AG04450 (cell line): ENCODE measurements at regions not wholly inside any gene's neighbourhood (a gene's known extent, or its start where the extent isn't known, plus 50 kb on each side); places are given as distances from the start of the nearest gene placed in this dataset.

Source experiments
- CTCF ChIA-PET: fragments of 300-600, 350-600 bp; formaldehyde crosslinking; extraction: SDS; loops from one replicate; lab custom pipeline; 2022; ENCODE audit warnings: antibody characterized with exemption, inconsistent platforms; lab: Charles Lee
- POLR2A ChIA-PET: fragments of 350-600 bp; formaldehyde crosslinking; extraction: SDS; loops from one replicate; lab custom pipeline; 2021; ENCODE audit warnings: antibody characterized with exemption, inconsistent platforms; lab: Yijun Ruan, JAX
- DNase-seq: peaks from one replicate; pipeline ENCODE4 v3.0.0-alpha.2; 2011; ENCODE audit warnings: low read depth, low spot score
- H3K27ac ChIP-seq: one replicate; pipeline ENCODE4 v1.5.1; 2012; ENCODE audit warnings: low read depth, low read length, control low read depth
- H3K27me3 ChIP-seq: one replicate; pipeline ENCODE4 v1.6.0; 2012; ENCODE audit warnings: low read length; ENCODE audit not compliant: control insufficient read depth, insufficient read depth
- H3K4me3 ChIP-seq: 2 replicates; pipeline ENCODE4 v1.5.1; 2011; ENCODE audit warnings: mild to moderate bottlenecking, low read depth, low read length, control low read depth
- H3K9me3 ChIP-seq: 2 replicates; pipeline ENCODE4 v1.5.1; 2012; ENCODE audit warnings: low read length; ENCODE audit not compliant: control insufficient read depth, insufficient read depth
- CTCF ChIP-seq: IDR thresholded peaks from 2 replicates; pipeline ENCODE4 v1.5.1; 2011; ENCODE audit warnings: low read depth, low read length, control low read depth, inconsistent platforms

- DNase-seq = no peak
- POLR2A ChIA-PET = no interaction called here
- TF ChIP-seq CTCF = no peak
Observed at GRCh38 chr2:82084679-82085392, 1780.3 kb upstream of the LRRTM1 start.

DNA sequence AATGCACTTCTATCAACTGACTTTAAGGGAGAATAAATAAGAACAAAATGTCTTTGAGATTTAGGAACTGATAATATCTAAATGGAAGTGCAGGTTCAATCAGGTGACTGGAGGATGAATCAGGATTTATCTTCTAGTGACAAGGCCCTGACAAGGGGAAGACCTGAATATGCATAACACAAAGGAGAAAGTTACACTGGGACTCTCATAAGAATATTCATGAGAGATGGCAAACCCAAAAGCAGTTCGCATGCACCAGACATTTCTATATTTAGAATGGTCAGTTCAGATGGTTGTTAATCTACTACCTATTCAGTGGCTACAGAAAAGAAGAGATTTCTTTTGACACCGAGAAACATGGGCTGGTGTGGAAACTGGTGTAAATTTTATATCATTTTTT, 1771.3 kb upstream of the LRRTM1 start:
- Histone ChIP-seq H3K27ac (no peak overlapping the region), H3K9me3 (no peaks in the 10 kb centered on the region), H3K27me3 (no peaks in the 10 kb centered on the region), H3K4me3 (no peak overlapping the region)
- TF ChIP-seq CTCF = no peak
- POLR2A ChIA-PET = no interaction called here
- DNase-seq = no peak
- CTCF ChIA-PET = no interaction called here

More at GRCh38 chr2:82084679-82085392, 1780.3 kb upstream of the LRRTM1 start:
- no peak overlapping the region for H3K27ac ChIP-seq
- no peaks in the 10 kb centered on the region for H3K27me3 ChIP-seq
- CTCF ChIA-PET = no interaction called here
- no peak overlapping the region for H3K4me3 ChIP-seq
- no peaks in the 10 kb centered on the region for H3K9me3 ChIP-seq

GRCh38 chr2:82062463-82062862, 1757.9 kb upstream of the LRRTM1 start:
- TF ChIP-seq CTCF = no peak
- Histone ChIP-seq H3K4me3 (no peak overlapping the region), H3K27me3 (no peaks in the 10 kb centered on the region), H3K9me3 (no peaks in the 10 kb centered on the region; the same call in 1 of the 2 replicates), H3K27ac (no peak overlapping the region)
- POLR2A ChIA-PET = no interaction called here
- CTCF ChIA-PET = interaction anchor here (0.6 kb wide), 1 partner anchor 262 kb away, joined by 3 read pairs; no protein-coding TSS in a partner anchor
- no peak for DNase-seq

- ChIA-PET CTCF (no interaction called here), POLR2A (no interaction called here)
- no peaks in the 10 kb centered on the region for H3K9me3 ChIP-seq
Observed at GRCh38 chr2:82055846-82056245, 1751.3 kb upstream of the LRRTM1 start.

More at GRCh38 chr2:82055846-82056245, 1751.3 kb upstream of the LRRTM1 start:
- Histone ChIP-seq H3K27ac (no peak overlapping the region), H3K4me3 (no peak overlapping the region), H3K27me3 (no peaks in the 10 kb centered on the region)
- no peak for TF ChIP-seq CTCF
- no peak for DNase-seq
